NCI-H2171 treated with DMSO at 0.1 percent for 48 hours (cell line): ENCODE measurements at regions not wholly inside any gene's neighbourhood (a gene's known extent, or its start where the extent isn't known, plus 50 kb on each side); places are given as distances from the start of the nearest gene placed in this dataset.
"Not testable (repeated sequence)": the region's sequence is repeated elsewhere in the genome, so short reads cannot be mapped to it uniquely, and the experiment has no call there.

Experiments
- DNase-seq: peaks from one replicate; lab custom pipeline; 2025; lab: John Stamatoyannopoulos, UW

- no peak for DNase-seq
Observed at GRCh38 chr17:53490447-53490968, 332.2 kb upstream of the KIF2B start.

- no peak for DNase-seq
Observed at GRCh38 chr17:53483704-53484103, 339.0 kb upstream of the KIF2B start.

GRCh38 chr17:53475002-53475401 is 347.7 kb upstream of the KIF2B start:
- DNase-seq = no peak

- DNase-seq = no peak
Observed at GRCh38 chr17:53472586-53472985, 350.1 kb upstream of the KIF2B start.

GRCh38 chr17:53471514-53471913 is 351.2 kb upstream of the KIF2B start:
- no peak for DNase-seq

GRCh38 chr17:53470626-53471025 is 352.1 kb upstream of the KIF2B start:
- no peak for DNase-seq

- DNase-seq = no peak
Observed at GRCh38 chr17:53466733-53467132, 356.0 kb upstream of the KIF2B start.

GRCh38 chr17:53464396-53464795 is 358.3 kb upstream of the KIF2B start:
- DNase-seq = not testable (repeated sequence)

- no peak for DNase-seq
Observed at GRCh38 chr17:53463363-53463762, 359.4 kb upstream of the KIF2B start.

- DNase-seq = no peak
Observed at GRCh38 chr17:53462393-53462811, 360.3 kb upstream of the KIF2B start.

GRCh38 chr17:53455943-53456342 is 366.8 kb upstream of the KIF2B start:
- not testable (repeated sequence) for DNase-seq

GRCh38 chr17:53454337-53454736 is 368.4 kb upstream of the KIF2B start:
- DNase-seq = no peak

- DNase-seq = no peak
Observed at GRCh38 chr17:53449324-53449723, 373.4 kb upstream of the KIF2B start.

- DNase-seq = no peak
Observed at GRCh38 chr17:53428913-53429312, 393.8 kb upstream of the KIF2B start.

- no peak for DNase-seq
Observed at GRCh38 chr17:53426505-53426904, 396.2 kb upstream of the KIF2B start.

GRCh38 chr17:53420035-53420641 is 402.6 kb upstream of the KIF2B start:
- no peak for DNase-seq

GRCh38 chr17:53409588-53409987 is 413.1 kb upstream of the KIF2B start:
- no peak for DNase-seq

- DNase-seq = no peak
Observed at GRCh38 chr17:53406907-53407306, 415.8 kb upstream of the KIF2B start.

- DNase-seq = no peak
Observed at GRCh38 chr17:53391197-53391596, 431.5 kb upstream of the KIF2B start.

- DNase-seq = no peak
Observed at GRCh38 chr17:53390575-53390974, 432.2 kb upstream of the KIF2B start.

- no peak for DNase-seq
Observed at GRCh38 chr17:53387745-53388144, 435.0 kb upstream of the KIF2B start.

GRCh38 chr17:53353919-53354351 is 468.8 kb upstream of the KIF2B start:
- DNase-seq = peak; percentile 68

- DNase-seq = no peak
Observed at GRCh38 chr17:53344778-53345177, 477.9 kb upstream of the KIF2B start.

GRCh38 chr17:53336281-53336680 is 486.4 kb upstream of the KIF2B start:
- no peak for DNase-seq
